PC-3 (cell line): ENCODE measurements at regions not wholly inside any gene's neighbourhood (a gene's known extent, or its start where the extent isn't known, plus 50 kb on each side); places are given as distances from the start of the nearest gene placed in this dataset.

Experiments used
- ATAC-seq: fragments of 200-7000 bp; cut with Tn5 transposase; 2 replicates; pipeline ENCODE4 v1.9.1; 2020; ENCODE audit warnings: mild to moderate bottlenecking, moderate library complexity
- BruUV-seq: library from RNA; stranded (reverse); fragments of 400-500 nt; replicated peaks from 2 replicates; lab custom pipeline; 2021; lab: Mats Ljungman, UMichigan
- CTCF ChIA-PET: fragments of 300-600 bp; sonication (Branson Sonifier 250); formaldehyde crosslinking; loops from one replicate; lab custom pipeline; 2022; ENCODE audit warnings: antibody characterized with exemption; lab: Charles Lee
- POLR2A ChIA-PET: fragments of 300-600 bp; sonication (Branson Sonifier 250); formaldehyde crosslinking; loops from one replicate; lab custom pipeline; 2022; ENCODE audit warnings: antibody characterized with exemption; ENCODE audit not compliant: unreplicated experiment; lab: Charles Lee
- DNase-seq: peaks from one replicate; pipeline ENCODE4 v3.0.0-alpha.2; 2015
- H2AFZ ChIP-seq: fragments of 300-600 bp; sonication (generic); 2 replicates; pipeline ENCODE4 v1.6.0; 2016; ENCODE audit warnings: antibody characterized with exemption, low read length
- H3F3A ChIP-seq: fragments of 300-600 bp; sonication (generic); one replicate; pipeline ENCODE4 v1.6.0; 2017; ENCODE audit warnings: antibody characterized with exemption, low read length, control low read depth, mild to moderate bottlenecking; ENCODE audit not compliant: unreplicated experiment
- H3K27ac ChIP-seq: fragments of 300-600 bp; sonication (generic); 2 replicates; pipeline ENCODE4 v1.5.1; 2016; ENCODE audit warnings: mild to moderate bottlenecking, low read length
- H3K27me3 ChIP-seq: fragments of 300-600 bp; sonication (generic); 2 replicates; pipeline ENCODE4 v1.6.1; 2016; ENCODE audit warnings: low read length, mixed read lengths
- H3K36me3 ChIP-seq: fragments of 300-600 bp; sonication (generic); 2 replicates; pipeline ENCODE4 v1.6.1; 2016; ENCODE audit warnings: low read depth, mixed run types, low read length, mixed read lengths
- H3K4me1 ChIP-seq: fragments of 300-600 bp; sonication (generic); 2 replicates; pipeline ENCODE4 v1.5.1; 2016; ENCODE audit warnings: low read length; ENCODE audit not compliant: insufficient read depth
- H3K4me2 ChIP-seq: fragments of 300-600 bp; sonication (generic); 2 replicates; pipeline ENCODE4 v1.6.0; 2016; ENCODE audit warnings: low read length
- H3K4me3 ChIP-seq: fragments of 300-600 bp; sonication (generic); 2 replicates; pipeline ENCODE4 v1.5.1; 2016; ENCODE audit warnings: mild to moderate bottlenecking, low read length, mixed read lengths
- H3K79me2 ChIP-seq: fragments of 300-600 bp; sonication (generic); 2 replicates; pipeline ENCODE4 v1.6.1; 2017; ENCODE audit warnings: low read length, mixed read lengths
- H3K9ac ChIP-seq: fragments of 300-600 bp; sonication (generic); 2 replicates; pipeline ENCODE4 v1.6.0; 2016; ENCODE audit warnings: mild to moderate bottlenecking, low read length
- H3K9me2 ChIP-seq: fragments of 300-600 bp; sonication (generic); replicated peaks from 2 replicates; pipeline ENCODE4 v1.6.1; 2016; ENCODE audit warnings: mixed run types, low read length, mixed read lengths
- H3K9me3 ChIP-seq: fragments of 300-600 bp; sonication (generic); 2 replicates; pipeline ENCODE4 v1.6.1; 2016; ENCODE audit warnings: low read length, mixed read lengths
- H4K20me1 ChIP-seq: fragments of 300-600 bp; sonication (generic); 2 replicates; pipeline ENCODE4 v1.6.1; 2016; ENCODE audit warnings: low read length, mixed read lengths
- CTCF ChIP-seq: fragments of 300-600 bp; sonication (generic); conservative IDR thresholded peaks from 2 replicates; pipeline ENCODE4 v1.5.1; 2017; ENCODE audit warnings: antibody characterized with exemption, low read depth, mild to moderate bottlenecking, low read length
- EZH2 ChIP-seq: fragments of 300-600 bp; sonication (generic); IDR thresholded peaks from one replicate; pipeline ENCODE4 v1.6.1; 2017; ENCODE audit warnings: antibody characterized with exemption, mild to moderate bottlenecking, low read length; ENCODE audit not compliant: unreplicated experiment
- EZH2phosphoT487 ChIP-seq: fragments of 300-600 bp; sonication (generic); IDR thresholded peaks from 2 replicates; pipeline ENCODE4 v1.6.1; 2018; ENCODE audit warnings: mild to moderate bottlenecking, antibody characterized with exemption, low read length, borderline replicate concordance
- intact Hi-C: fragments of 100-400 bp; cut with micrococcal nuclease; formaldehyde crosslinking; loops from 2 replicates; pipeline ENCODE4 v1.9.0; 2023

- Histone ChIP-seq H3K27me3 (no peaks in the 10 kb centered on the region), H3K9me2 (no peaks in the 10 kb centered on the region), H3K79me2 (no peaks in the 10 kb centered on the region), H3K4me1 (peaks cover 7% of the 10 kb centered on the region; the same call in 1 of the 2 replicates), H3F3A (no peaks in the 10 kb centered on the region), H4K20me1 (no peaks in the 10 kb centered on the region), H2AFZ (no peak overlapping the region), H3K4me3 (no peak overlapping the region), H3K9me3 (no peaks in the 10 kb centered on the region), H3K27ac (no peak overlapping the region), H3K36me3 (no peaks in the 10 kb centered on the region), H3K9ac (no peak overlapping the region), H3K4me2 (no peak overlapping the region)
- ChIA-PET POLR2A (no interaction called here), CTCF (interaction anchor here (0.7 kb wide), 1 partner anchor 537 kb away, joined by 3 read pairs; no protein-coding TSS in a partner anchor)
- 0 out of 2 replicates have a peak, but pooled peaks have one; percentile 9 for TF ChIP-seq CTCF
- TF ChIP-seq EZH2, result no peak
- no peak for DNase-seq
- no peak for ATAC-seq
- intact Hi-C loops, result loop anchor here (5.0 kb wide), 1 partner anchor 483 kb away; the partner anchor contains the start of gene FOXL1
- BruUV-seq, result no TSS peak
These were observed 256.9 kb downstream of the C16orf95 start for GRCh38 chr16:87060034-87060986.

- intact Hi-C loops, result loop anchor here (5.0 kb wide), 1 partner anchor 484 kb away; the partner anchor contains the start of gene FOXL1
- Histone ChIP-seq H3K9ac (no peak overlapping the region), H3K9me3 (no peaks in the 10 kb centered on the region), H3F3A (no peaks in the 10 kb centered on the region), H3K4me1 (peaks cover 7% of the 10 kb centered on the region; the same call in 1 of the 2 replicates), H3K4me2 (no peak overlapping the region), H3K27me3 (no peaks in the 10 kb centered on the region), H2AFZ (no peak overlapping the region), H3K27ac (no peak overlapping the region), H3K4me3 (no peak overlapping the region), H3K79me2 (no peaks in the 10 kb centered on the region), H3K36me3 (no peaks in the 10 kb centered on the region), H4K20me1 (no peaks in the 10 kb centered on the region), H3K9me2 (no peaks in the 10 kb centered on the region)
- ATAC-seq (no peak), DNase-seq (peak; percentile 5)
- ChIA-PET CTCF (interaction anchor here (0.7 kb wide), 1 partner anchor 538 kb away, joined by 3 read pairs; no protein-coding TSS in a partner anchor), POLR2A (no interaction called here)
- TF ChIP-seq EZH2 (no peak), EZH2phosphoT487 (no peak), CTCF (no peak)
- BruUV-seq, result no TSS peak
These were observed 255.8 kb downstream of the C16orf95 start for GRCh38 chr16:87061243-87061920.
